ENCODE measurements at regions not wholly inside any gene's neighbourhood (a gene's known extent, or its start where the extent isn't known, plus 50 kb on each side); places are given as distances from the start of the nearest gene placed in this dataset.

GRCh38 chr1:5713101-5714010 is 278.9 kb downstream of the NPHP4 start:
- no peak for DNase-seq (ENCODE audit: low read depth)

GRCh38 chr1:5711956-5712645 is 280.1 kb downstream of the NPHP4 start:
- DNase-seq (ENCODE audit: low read depth), result no peak

GRCh38 chr1:5711079-5711478 is 281.1 kb downstream of the NPHP4 start:
- DNase-seq (ENCODE audit: low read depth), result no peak

- DNase-seq (ENCODE audit: low read depth), result no peak
Measured at GRCh38 chr1:5709976-5710375, 282.2 kb downstream of the NPHP4 start.

GRCh38 chr1:5709461-5709975 is 282.7 kb downstream of the NPHP4 start:
- DNase-seq (ENCODE audit: low read depth), result no peak

GRCh38 chr1:5708346-5709245 is 283.6 kb downstream of the NPHP4 start:
- DNase-seq (ENCODE audit: low read depth), result no peak

GRCh38 chr1:5707566-5708345 is 284.5 kb downstream of the NPHP4 start:
- no peak for DNase-seq (ENCODE audit: low read depth)

- DNase-seq (ENCODE audit: low read depth), result no peak
Measured at GRCh38 chr1:5706239-5706638, 286.0 kb downstream of the NPHP4 start.

GRCh38 chr1:5705751-5706150 is 286.5 kb downstream of the NPHP4 start:
- no peak for DNase-seq (ENCODE audit: low read depth)

- no peak for DNase-seq (ENCODE audit: low read depth)
Measured at GRCh38 chr1:5704561-5705514, 287.4 kb downstream of the NPHP4 start.

GRCh38 chr1:5701642-5702041 is 290.6 kb downstream of the NPHP4 start:
- no peak for DNase-seq (ENCODE audit: low read depth)

- DNase-seq (ENCODE audit: low read depth), result no peak
Measured at GRCh38 chr1:5693568-5693967, 298.7 kb downstream of the NPHP4 start.

- no peak for DNase-seq (ENCODE audit: low read depth)
Measured at GRCh38 chr1:5692664-5693063, 299.6 kb downstream of the NPHP4 start.

GRCh38 chr1:5691795-5692509 is 300.3 kb downstream of the NPHP4 start:
- DNase-seq (ENCODE audit: low read depth), result no peak

GRCh38 chr1:5690898-5691297 is 301.3 kb downstream of the NPHP4 start:
- DNase-seq (ENCODE audit: low read depth), result no peak

GRCh38 chr1:5690291-5690690 is 301.9 kb downstream of the NPHP4 start:
- no peak for DNase-seq (ENCODE audit: low read depth)

GRCh38 chr1:5688081-5689077 is 303.8 kb downstream of the NPHP4 start:
- no peak for DNase-seq (ENCODE audit: low read depth)
